ENCODE measurements at regions not wholly inside any gene's neighbourhood (a gene's known extent, or its start where the extent isn't known, plus 50 kb on each side); places are given as distances from the start of the nearest gene placed in this dataset.

DNA sequence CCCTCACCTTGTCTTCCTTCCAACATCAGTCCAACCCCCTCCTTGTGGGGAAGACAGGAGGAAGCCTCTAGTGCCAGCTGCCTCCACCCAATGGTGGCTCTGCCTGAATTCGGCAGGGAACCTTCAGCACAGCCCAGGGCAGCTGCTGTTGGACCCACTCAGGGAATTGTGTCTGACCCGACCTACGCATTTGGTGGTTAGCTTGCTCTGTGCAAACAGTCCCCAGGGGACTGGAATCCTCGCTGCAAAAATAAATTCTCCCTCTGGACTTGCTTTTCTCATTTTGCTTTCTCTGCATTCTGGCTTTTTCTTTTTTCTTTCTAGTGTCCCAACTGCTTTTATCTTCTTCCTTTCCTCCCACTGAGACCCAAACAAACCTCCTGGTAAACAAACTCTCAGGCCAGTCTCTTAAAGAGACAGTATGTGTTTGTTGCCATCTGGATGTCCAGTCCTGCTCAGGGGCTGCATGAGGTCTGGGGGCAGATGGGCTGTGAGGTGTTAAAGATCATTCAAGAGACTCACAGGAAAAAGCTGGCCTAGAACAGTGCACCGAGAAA lies 137.7 kb upstream of the HAAO start:
- H3K36me3 ChIP-seq (ENCODE audit: control insufficient read depth, insufficient read depth, low read length), result no peaks in the 10 kb centered on the region
- H3K9me3 ChIP-seq (ENCODE audit: control insufficient read depth, low read depth, low read length), result peaks cover 2% of the 10 kb centered on the region
- no peak overlapping the region for H3K4me3 ChIP-seq (ENCODE audit: low read length)
- peaks cover 60% of the 10 kb centered on the region for H3K4me1 ChIP-seq (ENCODE audit: control insufficient read depth, insufficient read depth, low read length)
- no peak for DNase-seq
- no peaks in the 10 kb centered on the region for H3K27me3 ChIP-seq (ENCODE audit: control insufficient read depth, insufficient read depth, low read length)
- peak overlapping the region; percentile 82 for H3K27ac ChIP-seq (ENCODE audit: low read length)
- WGBS (ENCODE audit: insufficient coverage, low lambda C conversion rate), result 40% methylated on average over 1 of the region's 5 CpGs

DNA sequence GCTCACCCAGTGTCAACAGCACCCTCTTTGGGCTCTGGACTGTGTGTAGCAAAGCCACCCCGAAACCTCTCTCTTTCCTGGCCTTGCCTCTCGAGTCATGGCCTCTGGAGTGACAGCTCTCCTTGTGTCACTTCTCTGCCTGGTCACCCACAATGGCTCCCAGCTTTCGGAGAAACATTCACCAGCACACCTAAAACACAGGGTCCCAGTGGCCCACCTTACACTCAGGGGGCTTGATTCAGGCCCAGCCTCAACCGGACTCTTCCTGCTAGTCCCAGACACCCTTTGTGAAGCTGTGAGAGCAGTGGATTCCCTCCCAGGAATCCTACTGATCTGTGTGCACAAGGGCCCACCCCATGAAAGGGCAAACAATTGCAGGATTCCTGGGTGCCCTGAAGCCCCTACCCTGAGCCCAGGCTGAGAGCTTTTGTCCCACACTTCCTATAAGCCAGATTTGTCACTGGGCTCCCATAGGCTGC lies 137.2 kb upstream of the HAAO start:
- H3K9me3 ChIP-seq (ENCODE audit: control insufficient read depth, low read depth, low read length), result peaks cover 4% of the 10 kb centered on the region
- no peak overlapping the region for H3K4me3 ChIP-seq (ENCODE audit: low read length)
- no peak for DNase-seq
- no CpG with 5 or more reads among the region's 4 CpGs for WGBS (ENCODE audit: insufficient coverage, low lambda C conversion rate)
- H3K36me3 ChIP-seq (ENCODE audit: control insufficient read depth, insufficient read depth, low read length), result no peaks in the 10 kb centered on the region
- peaks cover 62% of the 10 kb centered on the region for H3K4me1 ChIP-seq (ENCODE audit: control insufficient read depth, insufficient read depth, low read length)
- peak overlapping the region; percentile 82 for H3K27ac ChIP-seq (ENCODE audit: low read length)
- H3K27me3 ChIP-seq (ENCODE audit: control insufficient read depth, insufficient read depth, low read length), result no peaks in the 10 kb centered on the region

DNA sequence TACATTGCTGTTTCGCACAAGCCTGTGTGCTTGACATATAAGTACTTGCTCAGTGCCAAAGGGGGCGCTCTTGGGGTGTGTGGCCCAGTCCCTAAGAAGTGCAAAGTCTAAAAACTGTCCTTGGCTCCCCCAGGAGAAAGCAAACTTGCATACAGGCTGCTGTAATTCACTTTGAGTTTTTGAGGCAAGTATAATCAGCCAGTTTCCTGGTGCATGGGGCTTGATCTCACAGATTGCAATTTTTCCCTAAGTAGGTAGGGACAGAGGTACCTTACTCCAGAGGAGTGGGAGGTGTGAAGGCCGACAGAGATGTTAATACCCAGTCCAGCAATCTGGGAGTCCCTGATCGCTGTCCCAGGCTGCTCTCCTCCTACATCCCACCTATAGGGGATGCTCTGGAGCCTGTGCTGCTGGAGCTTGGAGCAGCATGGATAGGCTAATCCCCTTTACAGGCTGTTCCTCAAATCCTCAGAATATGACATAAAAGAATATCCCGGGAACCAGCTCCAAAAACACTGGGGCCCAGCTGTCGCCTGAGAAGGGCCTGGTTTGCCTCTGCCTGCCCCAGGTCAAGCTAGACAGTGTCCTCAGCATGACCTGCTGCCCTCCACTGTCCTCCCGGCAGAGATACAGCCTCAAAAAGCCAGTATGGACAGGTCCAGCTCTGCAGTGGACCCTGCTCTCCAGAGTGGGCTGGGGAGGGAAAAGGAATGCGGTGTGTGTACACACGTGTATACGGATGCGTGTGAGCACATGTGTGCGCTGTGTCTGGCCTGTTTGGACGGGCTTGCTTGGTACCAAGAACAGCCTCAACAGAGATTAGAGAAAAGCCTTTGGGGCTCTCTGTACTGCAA lies 136.5 kb upstream of the HAAO start:
- H3K9me3 ChIP-seq (ENCODE audit: control insufficient read depth, low read depth, low read length), result peaks cover 4% of the 10 kb centered on the region
- WGBS (ENCODE audit: insufficient coverage, low lambda C conversion rate), result no CpG with 5 or more reads among the region's 13 CpGs
- H3K4me1 ChIP-seq (ENCODE audit: control insufficient read depth, insufficient read depth, low read length), result peaks cover 66% of the 10 kb centered on the region
- H3K36me3 ChIP-seq (ENCODE audit: control insufficient read depth, insufficient read depth, low read length), result no peaks in the 10 kb centered on the region
- H3K27me3 ChIP-seq (ENCODE audit: control insufficient read depth, insufficient read depth, low read length), result no peaks in the 10 kb centered on the region
- H3K27ac ChIP-seq (ENCODE audit: low read length), result peak overlapping the region; percentile 82
- DNase-seq, result peak; percentile 88 to 91
- no peak overlapping the region for H3K4me3 ChIP-seq (ENCODE audit: low read length)

DNA sequence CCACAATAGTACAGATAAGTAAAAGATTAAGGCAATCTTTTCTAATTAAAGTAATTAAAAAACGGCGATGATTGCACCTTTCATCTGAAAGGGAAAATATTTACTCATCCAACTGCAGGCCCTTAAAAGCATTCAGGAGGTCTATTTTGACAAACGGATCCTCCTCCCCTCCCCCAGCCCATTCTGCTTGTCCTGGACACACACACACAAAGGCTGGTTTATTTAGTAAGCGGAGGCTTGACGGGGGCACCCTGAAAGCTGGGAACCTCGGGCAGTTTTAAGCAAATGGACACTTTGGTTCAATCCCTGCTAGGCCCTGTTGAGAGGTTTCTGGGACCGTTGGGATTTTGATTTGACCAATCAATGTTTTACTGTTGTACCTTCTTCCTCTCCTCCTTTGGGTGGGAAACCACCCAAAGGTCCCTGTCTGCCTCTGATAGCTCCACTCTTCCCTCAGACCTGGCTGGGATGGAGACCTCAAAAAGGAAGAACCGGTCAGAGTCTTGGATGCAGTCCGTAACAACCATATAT lies 135.8 kb upstream of the HAAO start:
- DNase-seq, result peak in 1 of 2 donors; percentile 60
- peak overlapping the region; percentile 82 for H3K27ac ChIP-seq (ENCODE audit: low read length)
- no peak overlapping the region for H3K4me3 ChIP-seq (ENCODE audit: low read length)
- H3K27me3 ChIP-seq (ENCODE audit: control insufficient read depth, insufficient read depth, low read length), result no peaks in the 10 kb centered on the region
- WGBS (ENCODE audit: insufficient coverage, low lambda C conversion rate), result 20% methylated on average over 2 of the region's 9 CpGs
- peaks cover 4% of the 10 kb centered on the region for H3K9me3 ChIP-seq (ENCODE audit: control insufficient read depth, low read depth, low read length)
- peaks cover 72% of the 10 kb centered on the region for H3K4me1 ChIP-seq (ENCODE audit: control insufficient read depth, insufficient read depth, low read length)
- H3K36me3 ChIP-seq (ENCODE audit: control insufficient read depth, insufficient read depth, low read length), result no peaks in the 10 kb centered on the region

DNA sequence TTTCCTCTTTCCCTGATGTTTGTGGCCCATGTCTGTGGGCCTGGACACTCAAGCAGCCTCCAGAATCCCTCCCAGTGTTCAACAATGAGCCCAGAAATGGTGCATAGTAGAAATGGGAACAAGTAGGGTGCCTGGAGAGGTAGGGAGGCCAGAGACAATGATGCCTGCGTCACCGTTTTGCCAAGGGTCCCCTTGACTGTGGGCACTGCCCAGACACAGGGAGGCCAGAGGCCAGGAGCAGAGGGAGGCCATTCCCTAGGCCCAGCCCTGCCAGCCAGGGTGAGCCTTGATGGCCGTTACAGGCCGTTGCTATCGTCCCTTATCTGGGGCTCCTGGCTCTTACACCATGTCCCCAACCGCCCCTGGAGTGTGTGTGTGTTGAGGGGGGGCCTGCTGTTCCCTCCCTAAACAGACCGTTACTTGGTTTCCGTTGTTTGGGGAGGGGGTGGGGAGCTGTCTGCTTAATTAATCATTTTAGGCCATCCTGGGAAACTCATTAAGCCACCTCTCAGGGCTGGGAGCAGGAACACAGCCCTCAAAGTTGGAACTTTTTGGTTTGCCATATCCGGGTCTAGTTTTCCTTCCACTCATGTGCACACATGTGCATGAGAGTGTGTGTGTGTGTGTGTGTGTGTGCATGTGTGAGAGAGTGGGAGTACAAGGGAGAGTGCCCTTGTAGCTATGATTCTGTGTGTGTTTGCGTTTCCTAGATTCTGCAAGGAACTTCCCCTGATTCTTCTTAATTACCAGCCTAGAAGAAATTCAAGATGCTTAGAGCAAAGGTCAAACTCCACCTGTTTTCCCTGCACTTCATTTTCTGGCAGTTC lies 135.2 kb upstream of the HAAO start:
- Histone ChIP-seq H3K4me3 (ENCODE audit: low read length) (no peak overlapping the region), H3K36me3 (ENCODE audit: control insufficient read depth, insufficient read depth, low read length) (no peaks in the 10 kb centered on the region), H3K27me3 (ENCODE audit: control insufficient read depth, insufficient read depth, low read length) (no peaks in the 10 kb centered on the region), H3K27ac (ENCODE audit: low read length) (peak overlapping the region; percentile 82), H3K4me1 (ENCODE audit: control insufficient read depth, insufficient read depth, low read length) (peaks cover 79% of the 10 kb centered on the region), H3K9me3 (ENCODE audit: control insufficient read depth, low read depth, low read length) (peaks cover 4% of the 10 kb centered on the region)
- peak in 1 of 2 donors; percentile 83 for DNase-seq
- WGBS (ENCODE audit: insufficient coverage, low lambda C conversion rate), result 0% methylated on average over 1 of the region's 10 CpGs

DNA sequence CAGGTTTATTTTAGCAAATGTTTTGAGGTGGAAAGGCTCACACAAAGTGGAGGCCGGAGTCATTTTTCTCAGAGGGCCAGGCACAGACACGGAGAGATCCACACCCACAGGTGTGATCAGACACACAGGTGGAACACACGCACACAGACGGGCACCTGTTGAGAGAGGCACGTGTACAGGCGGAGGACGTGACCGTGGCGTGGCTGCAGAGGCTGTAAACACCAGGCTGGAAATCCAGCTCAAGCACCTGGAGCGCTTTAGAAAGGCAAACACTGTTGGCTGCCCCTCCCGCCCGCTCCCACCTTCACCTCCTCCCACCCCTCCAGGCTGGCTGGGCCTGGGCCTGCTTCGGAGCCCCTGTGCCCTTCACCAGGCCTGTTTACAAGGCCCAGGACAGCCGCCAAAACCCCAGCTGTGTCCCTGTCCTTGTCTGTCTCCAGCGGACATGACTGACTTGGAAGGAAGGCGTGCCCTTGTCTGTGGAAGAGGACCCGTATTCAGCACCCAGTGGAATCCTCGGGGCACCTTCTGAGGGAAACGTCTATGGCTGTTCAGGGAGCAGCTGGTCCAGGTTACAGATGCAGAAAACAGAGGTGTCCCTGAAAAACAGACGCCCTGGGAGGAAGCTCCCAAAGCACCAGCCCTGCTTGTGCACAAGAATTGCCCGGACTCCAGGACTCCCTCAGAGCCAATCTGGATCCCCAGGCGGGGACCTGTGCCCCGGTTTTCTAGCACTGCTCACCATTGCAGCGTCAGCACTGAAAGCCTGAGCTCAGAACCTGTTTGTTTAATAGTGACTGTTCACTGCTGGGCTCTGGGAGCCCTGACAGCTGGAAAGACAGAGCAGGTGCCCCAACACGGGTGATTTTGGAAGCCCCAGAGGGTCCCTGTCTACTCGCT lies 134.3 kb upstream of the HAAO start:
- Histone ChIP-seq H3K9me3 (ENCODE audit: control insufficient read depth, low read depth, low read length) (peaks cover 4% of the 10 kb centered on the region), H3K36me3 (ENCODE audit: control insufficient read depth, insufficient read depth, low read length) (no peaks in the 10 kb centered on the region), H3K27me3 (ENCODE audit: control insufficient read depth, insufficient read depth, low read length) (no peaks in the 10 kb centered on the region), H3K4me3 (ENCODE audit: low read length) (no peak overlapping the region), H3K27ac (ENCODE audit: low read length) (peak overlapping the region; percentile 82), H3K4me1 (ENCODE audit: control insufficient read depth, insufficient read depth, low read length) (peaks cover 83% of the 10 kb centered on the region)
- no CpG with 5 or more reads among the region's 26 CpGs for WGBS (ENCODE audit: insufficient coverage, low lambda C conversion rate)
- peak in 1 of 2 donors; percentile 76 for DNase-seq

DNA sequence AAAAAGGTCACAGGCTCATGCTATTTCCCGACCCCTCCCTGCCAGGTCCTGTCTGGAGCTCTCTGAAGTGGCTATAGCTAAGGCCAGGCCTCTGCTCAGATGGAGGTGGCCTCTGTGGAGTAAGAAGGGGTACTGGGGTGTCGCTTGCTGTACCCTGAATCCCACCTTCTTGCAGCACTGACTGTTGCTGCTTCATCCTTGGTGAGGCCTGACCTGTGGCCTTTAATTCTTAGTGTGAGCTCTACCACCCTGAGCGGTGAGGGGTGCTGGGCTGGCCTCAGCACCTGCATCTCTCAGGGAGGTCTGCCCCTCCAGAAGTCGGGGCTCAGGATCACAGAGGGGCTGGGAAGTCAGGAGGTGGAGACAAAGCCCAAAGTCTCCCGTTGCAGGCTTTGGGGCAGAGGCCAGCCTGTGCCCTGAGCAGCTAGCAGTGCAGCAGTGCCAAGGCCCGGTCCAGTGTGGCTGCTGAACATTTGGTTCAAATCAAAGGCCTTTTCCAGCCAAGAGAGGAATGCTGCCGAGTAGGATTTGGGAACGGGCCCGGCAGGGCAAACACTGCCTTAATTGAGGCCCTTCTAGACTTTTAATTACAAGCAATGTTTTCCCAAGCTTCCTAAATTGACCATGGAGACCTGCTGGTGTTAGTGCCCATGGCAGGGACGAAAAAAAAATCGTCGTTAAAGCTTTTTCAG lies 133.5 kb upstream of the HAAO start:
- H3K27ac ChIP-seq (ENCODE audit: low read length), result peak overlapping the region; percentile 82
- DNase-seq, result peak in 1 of 2 donors; percentile 33

GRCh38 chr2:42924418-42924886 lies 132.1 kb upstream of the HAAO start:
- Histone ChIP-seq H3K27me3 (ENCODE audit: control insufficient read depth, insufficient read depth, low read length) (no peaks in the 10 kb centered on the region), H3K27ac (ENCODE audit: low read length) (peak overlapping the region; percentile 82), H3K4me3 (ENCODE audit: low read length) (no peak overlapping the region), H3K4me1 (ENCODE audit: control insufficient read depth, insufficient read depth, low read length) (peaks cover 73% of the 10 kb centered on the region), H3K9me3 (ENCODE audit: control insufficient read depth, low read depth, low read length) (peaks cover 4% of the 10 kb centered on the region), H3K36me3 (ENCODE audit: control insufficient read depth, insufficient read depth, low read length) (no peaks in the 10 kb centered on the region)
- WGBS (ENCODE audit: insufficient coverage, low lambda C conversion rate), result no CpG with 5 or more reads among the region's 12 CpGs
- no peak for DNase-seq

More for the DNA sequence above, 133.5 kb upstream of the HAAO start:
- no CpG with 5 or more reads among the region's 12 CpGs for WGBS (ENCODE audit: insufficient coverage, low lambda C conversion rate)
- Histone ChIP-seq H3K9me3 (ENCODE audit: control insufficient read depth, low read depth, low read length) (peaks cover 4% of the 10 kb centered on the region), H3K4me3 (ENCODE audit: low read length) (no peak overlapping the region), H3K36me3 (ENCODE audit: control insufficient read depth, insufficient read depth, low read length) (no peaks in the 10 kb centered on the region), H3K4me1 (ENCODE audit: control insufficient read depth, insufficient read depth, low read length) (peaks cover 83% of the 10 kb centered on the region), H3K27me3 (ENCODE audit: control insufficient read depth, insufficient read depth, low read length) (no peaks in the 10 kb centered on the region)

Data from large intestine (tissue), 3 donors.